Smooth muscle cell (in vitro differentiated cells): ENCODE measurements at regions not wholly inside any gene's neighbourhood (a gene's known extent, or its start where the extent isn't known, plus 50 kb on each side); places are given as distances from the start of the nearest gene placed in this dataset.
"Not testable (repeated sequence)": the region's sequence is repeated elsewhere in the genome, so short reads cannot be mapped to it uniquely, and the experiment has no call there.

Experiments
- DNase-seq: peaks from one replicate; lab custom pipeline; 2025; ENCODE audit not compliant: unreplicated experiment; lab: John Stamatoyannopoulos, UW
- H2AFZ ChIP-seq: fragments of 200-600 bp; sonication (generic); 2 replicates; pipeline ENCODE4 v1.6.0; 2016; ENCODE audit warnings: antibody characterized with exemption, low read depth, mild to moderate bottlenecking
- H3F3A ChIP-seq: fragments of 200-600 bp; sonication (generic); 2 replicates; pipeline ENCODE4 v1.6.0; 2017; ENCODE audit warnings: antibody characterized with exemption, low read depth
- H3K27ac ChIP-seq: fragments of 200-600 bp; sonication (generic); 2 replicates; pipeline ENCODE4 v1.5.1; 2016; ENCODE audit warnings: low read depth, mild to moderate bottlenecking
- H3K27me3 ChIP-seq: fragments of 200-600 bp; sonication (generic); 2 replicates; pipeline ENCODE4 v1.6.1; 2016; ENCODE audit warnings: low read depth, mild to moderate bottlenecking
- H3K36me3 ChIP-seq: fragments of 200-600 bp; sonication (generic); 2 replicates; pipeline ENCODE4 v1.5.1; 2016; ENCODE audit warnings: low read depth
- H3K4me1 ChIP-seq: fragments of 200-600 bp; sonication (generic); 2 replicates; pipeline ENCODE4 v1.5.1; 2016; ENCODE audit warnings: low read depth
- H3K4me2 ChIP-seq: fragments of 200-600 bp; sonication (generic); 2 replicates; pipeline ENCODE4 v1.6.0; 2016; ENCODE audit warnings: mild to moderate bottlenecking
- H3K4me3 ChIP-seq: fragments of 200-600 bp; sonication (generic); 2 replicates; pipeline ENCODE4 v1.5.1; 2016; ENCODE audit warnings: mild to moderate bottlenecking
- H3K79me2 ChIP-seq: fragments of 200-600 bp; sonication (generic); 2 replicates; pipeline ENCODE4 v1.6.0; 2016; ENCODE audit warnings: low read depth, mild to moderate bottlenecking
- H3K9ac ChIP-seq: fragments of 200-600 bp; sonication (generic); 2 replicates; pipeline ENCODE4 v1.6.0; 2016; ENCODE audit warnings: low read depth
- H3K9me3 ChIP-seq: fragments of 200-600 bp; sonication (generic); replicated peaks from 2 replicates; pipeline ENCODE4 v1.5.1; 2016; ENCODE audit warnings: low read depth
- H4K20me1 ChIP-seq: fragments of 200-600 bp; sonication (generic); 2 replicates; pipeline ENCODE4 v1.6.0; 2016; ENCODE audit warnings: low read depth
- WGBS: methylation state at CpG from one replicate; pipeline ENCODE4 v1.1.7; 2016; ENCODE audit warnings: low lambda C conversion rate; 5-methylcytosine and 5-hydroxymethylcytosine counted together
- TF ChIP-seq, protein P1 (sequence below): fragments of 200-600 bp; sonication (generic); IDR thresholded peaks from 2 replicates; pipeline ENCODE4 v1.5.1; 2017; ENCODE audit warnings: borderline replicate concordance, mild to moderate bottlenecking, antibody characterized with exemption; ENCODE audit not compliant: insufficient read depth, poor library complexity, severe bottlenecking

DNA sequence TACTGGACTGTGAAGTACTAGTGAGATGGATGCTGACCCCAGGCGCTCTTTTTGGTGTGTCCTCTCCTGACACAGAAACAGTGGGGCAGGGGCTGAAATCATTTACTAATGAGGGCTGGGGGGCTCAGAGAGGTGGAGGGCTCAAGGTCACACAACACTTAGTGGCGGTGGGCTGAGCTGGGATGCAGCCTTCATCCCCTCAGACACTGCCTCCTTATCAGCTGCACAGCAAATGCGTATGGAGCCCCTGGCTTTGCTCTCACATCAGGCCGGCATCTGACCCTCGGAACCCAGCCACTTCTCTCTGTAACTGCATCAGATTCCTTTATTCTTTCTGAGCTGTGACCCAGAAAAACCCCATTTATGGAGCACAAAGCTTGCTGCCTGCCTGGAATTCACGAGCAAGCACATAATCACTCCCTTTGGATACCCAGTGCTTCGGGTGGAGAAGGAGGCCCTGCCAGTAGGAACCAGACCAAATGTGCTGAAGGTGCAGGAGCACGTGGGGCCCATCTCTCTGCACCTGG is 736.6 kb downstream of the TBC1D22A start:
- H3K9ac ChIP-seq, result no peak overlapping the region
- no peak overlapping the region for H3K27ac ChIP-seq
- 56% methylated on average over 8 of the region's 8 CpGs for WGBS

DNA sequence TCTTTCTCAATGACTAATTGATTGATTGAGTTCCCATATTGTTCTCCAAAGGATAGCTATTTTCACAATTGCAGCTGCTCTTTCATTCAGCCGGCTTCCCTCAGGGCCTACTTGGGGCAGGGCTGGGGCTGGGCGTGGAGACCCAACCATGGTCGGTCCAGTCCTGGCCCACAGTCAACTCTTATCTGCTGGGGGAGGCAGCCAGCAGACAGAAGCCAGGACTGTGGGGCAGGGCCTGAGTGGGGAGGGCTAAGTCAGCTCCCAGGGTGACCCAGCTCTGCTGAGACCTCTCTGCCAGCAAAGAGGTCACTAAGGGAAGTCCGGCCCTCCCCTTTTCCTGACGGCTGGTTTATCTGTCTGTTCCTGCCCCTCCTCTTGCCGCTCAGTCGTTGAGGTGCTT is 735.2 kb downstream of the TBC1D22A start:
- no peaks in the 10 kb centered on the region for H3F3A ChIP-seq
- TF ChIP-seq, protein P1, sequence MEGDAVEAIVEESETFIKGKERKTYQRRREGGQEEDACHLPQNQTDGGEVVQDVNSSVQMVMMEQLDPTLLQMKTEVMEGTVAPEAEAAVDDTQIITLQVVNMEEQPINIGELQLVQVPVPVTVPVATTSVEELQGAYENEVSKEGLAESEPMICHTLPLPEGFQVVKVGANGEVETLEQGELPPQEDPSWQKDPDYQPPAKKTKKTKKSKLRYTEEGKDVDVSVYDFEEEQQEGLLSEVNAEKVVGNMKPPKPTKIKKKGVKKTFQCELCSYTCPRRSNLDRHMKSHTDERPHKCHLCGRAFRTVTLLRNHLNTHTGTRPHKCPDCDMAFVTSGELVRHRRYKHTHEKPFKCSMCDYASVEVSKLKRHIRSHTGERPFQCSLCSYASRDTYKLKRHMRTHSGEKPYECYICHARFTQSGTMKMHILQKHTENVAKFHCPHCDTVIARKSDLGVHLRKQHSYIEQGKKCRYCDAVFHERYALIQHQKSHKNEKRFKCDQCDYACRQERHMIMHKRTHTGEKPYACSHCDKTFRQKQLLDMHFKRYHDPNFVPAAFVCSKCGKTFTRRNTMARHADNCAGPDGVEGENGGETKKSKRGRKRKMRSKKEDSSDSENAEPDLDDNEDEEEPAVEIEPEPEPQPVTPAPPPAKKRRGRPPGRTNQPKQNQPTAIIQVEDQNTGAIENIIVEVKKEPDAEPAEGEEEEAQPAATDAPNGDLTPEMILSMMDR, result no peak
- no peak for DNase-seq
- H3K4me1 ChIP-seq, result no peaks in the 10 kb centered on the region
- no peak overlapping the region for H2AFZ ChIP-seq
- H3K27me3 ChIP-seq, result no peaks in the 10 kb centered on the region
- 72% methylated on average over 7 of the region's 7 CpGs for WGBS
- H4K20me1 ChIP-seq, result no peaks in the 10 kb centered on the region
- no peak overlapping the region for H3K9ac ChIP-seq
- H3K79me2 ChIP-seq, result no peaks in the 10 kb centered on the region
- H3K36me3 ChIP-seq, result no peaks in the 10 kb centered on the region
- H3K4me2 ChIP-seq, result no peak overlapping the region
- no peak overlapping the region for H3K4me3 ChIP-seq
- H3K9me3 ChIP-seq, result peaks cover 3% of the 10 kb centered on the region
- H3K27ac ChIP-seq, result no peak overlapping the region

More for the DNA sequence above, 736.6 kb downstream of the TBC1D22A start:
- Histone ChIP-seq H3K4me3 (no peak overlapping the region), H3K79me2 (no peaks in the 10 kb centered on the region), H3K36me3 (no peaks in the 10 kb centered on the region), H4K20me1 (no peaks in the 10 kb centered on the region), H3K27me3 (no peaks in the 10 kb centered on the region), H3K4me2 (no peak overlapping the region), H3K9me3 (peaks cover 9% of the 10 kb centered on the region), H3F3A (no peaks in the 10 kb centered on the region), H3K4me1 (no peaks in the 10 kb centered on the region), H2AFZ (no peak overlapping the region)
- DNase-seq, result no peak
- TF ChIP-seq, protein P1, result no peak

DNA sequence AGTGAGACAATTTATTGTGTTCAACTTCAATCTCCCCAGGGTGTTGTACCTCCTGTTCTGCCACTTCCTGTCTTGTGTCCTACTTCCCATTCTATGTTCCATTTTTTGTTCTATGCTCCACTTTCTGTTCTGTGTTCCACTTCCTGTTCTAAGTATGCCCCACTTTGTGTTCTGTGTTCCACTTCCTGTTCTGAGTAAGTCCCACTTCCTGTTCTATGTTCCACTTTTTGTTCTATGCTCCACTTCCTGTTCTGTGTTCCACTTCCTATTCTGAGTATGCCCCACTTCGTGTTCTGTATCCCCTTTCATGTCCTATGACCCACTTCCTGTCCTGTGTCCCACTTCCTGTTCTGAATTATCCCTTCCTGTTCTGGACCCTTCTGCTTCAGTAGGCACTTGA is 732.7 kb downstream of the TBC1D22A start:
- Histone ChIP-seq H3K4me2 (no peak overlapping the region), H3K9me3 (peaks cover 3% of the 10 kb centered on the region), H3K4me1 (no peaks in the 10 kb centered on the region), H3K27ac (no peak overlapping the region), H4K20me1 (no peaks in the 10 kb centered on the region), H3K9ac (no peak overlapping the region), H3K36me3 (no peaks in the 10 kb centered on the region), H3K27me3 (no peaks in the 10 kb centered on the region), H3K79me2 (no peaks in the 10 kb centered on the region), H3F3A (no peaks in the 10 kb centered on the region), H3K4me3 (no peak overlapping the region), H2AFZ (no peak overlapping the region)
- TF ChIP-seq, protein P1, result no peak
- no peak for DNase-seq
- WGBS, result 27% methylated on average over 1 of the region's 1 CpG

DNA sequence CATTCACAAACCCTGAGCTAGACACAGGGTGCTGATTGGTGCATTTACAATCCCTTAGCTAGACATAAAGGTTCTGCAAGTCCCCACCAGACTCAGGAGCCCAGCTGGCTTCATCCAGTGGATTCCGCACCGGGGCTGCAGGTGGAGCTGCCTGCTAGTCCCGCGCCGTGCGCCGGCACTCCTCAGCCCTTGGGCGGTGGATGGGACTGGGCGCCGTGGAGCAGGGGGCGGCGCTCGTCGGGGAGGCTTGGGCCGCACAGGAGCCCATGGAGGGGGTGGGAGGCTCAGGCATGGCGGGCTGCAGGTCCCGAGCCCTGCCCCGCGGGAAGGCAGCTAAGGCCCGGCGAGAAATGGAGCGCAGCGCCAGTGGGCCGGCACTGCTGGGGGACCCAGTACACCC is 725.7 kb downstream of the TBC1D22A start:
- not testable (repeated sequence) for H3K4me3 ChIP-seq, H4K20me1 ChIP-seq, H3K36me3 ChIP-seq, H3K79me2 ChIP-seq, DNase-seq, H3K4me1 ChIP-seq, H3F3A ChIP-seq, H3K4me2 ChIP-seq, H3K27ac ChIP-seq, H2AFZ ChIP-seq, H3K9ac ChIP-seq, H3K27me3 ChIP-seq, H3K9me3 ChIP-seq
- WGBS, result 91% methylated on average over 15 of the region's 24 CpGs
